ENCODE measurements at regions not wholly inside any gene's neighbourhood (a gene's known extent, or its start where the extent isn't known, plus 50 kb on each side); places are given as distances from the start of the nearest gene placed in this dataset.

DNA sequence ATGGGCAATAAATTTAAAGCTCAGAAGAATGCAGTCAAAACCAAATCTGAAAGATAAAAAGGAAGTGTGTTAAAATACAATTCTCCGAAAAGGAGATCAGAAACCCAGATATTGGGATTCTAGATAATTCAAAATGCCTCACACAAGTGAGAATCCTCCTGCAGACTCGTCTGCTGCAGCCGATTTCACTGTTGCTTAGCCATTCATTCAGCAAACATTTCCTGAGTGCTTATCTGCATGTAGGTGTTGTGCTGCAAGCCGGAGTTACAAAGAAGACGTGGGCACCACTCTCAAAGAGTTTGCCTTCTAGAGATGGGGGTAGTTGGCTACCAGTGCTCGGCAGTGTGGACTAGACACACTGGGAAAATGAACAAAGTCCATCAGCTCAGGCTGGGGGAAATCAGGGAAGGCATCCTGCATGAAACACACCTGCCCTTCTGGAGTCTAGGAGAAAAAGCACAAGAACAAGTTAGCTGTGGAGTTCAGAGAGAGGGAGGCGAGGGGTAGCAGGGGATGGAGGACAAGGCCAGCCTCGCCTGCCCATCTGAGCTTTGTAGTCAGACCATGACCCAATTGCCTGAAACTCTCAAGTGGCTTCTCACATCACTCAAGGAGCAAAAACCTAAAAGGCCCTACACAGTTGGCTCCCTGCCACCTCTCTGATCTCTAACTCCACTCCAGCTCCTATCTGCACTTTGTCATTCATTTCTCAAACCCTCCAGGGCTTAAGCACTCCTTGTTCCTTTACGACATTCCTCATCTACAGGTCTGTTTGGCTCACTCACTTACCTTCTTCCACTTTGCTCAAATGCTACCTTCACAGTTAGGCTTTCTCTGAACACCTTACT lies 310.0 kb upstream of the DDHD1 start:
- DNase-seq (ENCODE audit: low read depth in 2 of 2) = no peak

DNA sequence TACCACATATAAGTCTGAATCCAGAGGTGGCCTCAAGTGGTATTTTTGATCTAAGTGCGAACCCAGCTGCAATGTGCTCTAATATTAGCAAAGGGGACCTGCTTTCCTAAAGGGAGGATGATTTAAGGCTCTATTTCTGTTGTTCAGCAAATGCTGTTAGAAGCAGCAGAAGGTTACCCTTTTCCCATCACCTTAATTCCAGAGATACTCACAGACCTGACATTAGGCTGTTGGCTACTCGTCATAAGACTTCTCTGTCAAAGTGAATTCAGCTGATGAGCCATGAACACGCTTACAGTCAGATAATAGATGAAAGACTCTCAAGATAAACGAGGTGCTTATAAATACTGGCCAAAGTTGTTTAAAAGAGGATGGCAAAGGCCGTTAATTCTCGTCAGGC lies 308.7 kb upstream of the DDHD1 start:
- DNase-seq (ENCODE audit: low read depth in 2 of 2) = no peak

DNA sequence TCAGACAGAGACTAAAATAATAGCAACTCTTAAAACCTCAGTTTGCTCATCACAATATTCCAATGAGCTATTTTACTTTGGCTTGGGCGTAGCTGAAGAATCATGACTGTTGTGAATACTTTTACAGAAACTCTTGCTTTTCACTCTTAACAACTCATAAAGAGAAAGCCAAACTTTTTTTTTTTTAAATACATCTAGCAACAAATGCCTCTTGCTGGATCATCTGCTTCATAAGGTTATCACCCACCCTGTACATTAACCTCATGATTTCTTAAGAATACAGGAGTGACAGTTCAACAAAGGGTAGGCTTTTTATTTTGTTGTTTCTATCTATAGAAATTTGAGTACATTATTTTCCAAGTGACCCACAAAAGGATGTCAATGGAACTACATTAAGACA lies 307.4 kb upstream of the DDHD1 start:
- no peak for DNase-seq (ENCODE audit: low read depth in 2 of 2)

DNA sequence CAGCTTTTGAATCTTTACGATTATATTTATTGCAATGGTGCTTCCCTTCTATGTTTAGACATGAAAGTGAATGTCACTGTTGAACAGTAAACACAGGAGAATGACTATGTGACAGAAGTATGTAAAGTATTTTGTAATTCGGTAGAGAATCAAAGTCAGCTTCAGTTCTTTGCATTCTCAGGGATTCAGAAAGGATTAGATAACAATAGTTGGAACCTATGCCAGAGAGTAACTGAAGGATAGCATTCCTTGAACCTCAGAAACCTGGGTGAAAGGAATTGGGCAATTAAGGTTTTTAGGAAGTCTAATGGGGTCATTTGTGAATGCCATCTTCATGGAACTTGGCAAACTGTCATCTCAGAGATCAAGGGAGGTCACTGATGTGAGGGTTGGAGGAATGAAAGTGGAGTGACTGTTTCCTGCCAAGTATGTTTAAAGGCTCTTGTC lies 305.3 kb upstream of the DDHD1 start:
- DNase-seq (ENCODE audit: low read depth in 2 of 2) = no peak

DNA sequence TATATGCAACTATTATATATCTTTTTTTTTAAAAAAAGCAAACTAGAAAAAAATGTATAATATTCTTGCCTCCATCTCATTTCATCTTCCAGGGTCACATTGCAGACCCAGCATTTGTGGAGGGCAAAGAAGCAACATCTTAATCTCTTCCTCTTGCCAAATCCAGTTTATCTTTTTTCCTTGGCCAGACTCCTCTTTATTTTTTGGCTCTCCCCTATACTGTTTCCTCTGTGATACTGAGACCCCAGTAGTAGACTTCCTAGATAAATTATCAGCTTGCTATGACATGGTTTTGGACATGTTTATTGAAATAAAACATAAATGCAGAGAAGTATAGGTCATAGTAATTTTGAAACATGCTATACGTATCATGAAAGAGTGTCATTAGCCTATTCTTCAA lies 303.8 kb upstream of the DDHD1 start:
- no peak for DNase-seq (ENCODE audit: low read depth in 2 of 2)

DNA sequence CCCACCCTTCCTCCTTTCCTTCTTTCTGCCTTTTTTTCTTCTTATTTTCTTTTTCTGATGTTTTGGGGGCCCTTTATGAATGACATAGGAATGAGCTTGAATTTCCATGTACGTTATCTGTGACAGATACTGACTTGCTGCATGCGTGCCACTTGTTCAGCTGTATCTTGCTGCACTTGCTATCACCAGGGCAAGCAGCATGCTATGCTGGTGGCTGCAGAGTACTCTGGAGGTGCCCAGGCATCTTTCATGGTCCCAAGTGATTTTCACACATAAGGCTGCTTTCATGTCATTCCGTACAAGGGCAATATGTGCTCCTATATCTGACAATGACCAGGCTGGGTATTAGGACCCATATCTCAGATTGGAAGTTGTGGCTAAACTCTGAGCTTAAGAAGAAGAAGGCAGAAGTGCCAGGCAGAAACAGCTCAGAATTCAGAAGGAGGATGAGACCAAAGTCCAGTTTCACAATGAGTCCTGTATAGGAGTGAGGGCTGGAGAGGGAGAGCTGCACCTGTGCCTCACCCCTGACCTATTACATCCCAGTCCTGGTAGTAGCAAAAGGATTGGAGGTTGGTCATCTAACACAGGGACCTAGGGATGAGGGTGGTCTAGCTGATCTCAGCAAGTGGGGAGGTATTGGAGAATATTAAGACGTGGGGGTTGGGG lies 299.0 kb upstream of the DDHD1 start:
- no peak for DNase-seq (ENCODE audit: low read depth in 2 of 2)

DNA sequence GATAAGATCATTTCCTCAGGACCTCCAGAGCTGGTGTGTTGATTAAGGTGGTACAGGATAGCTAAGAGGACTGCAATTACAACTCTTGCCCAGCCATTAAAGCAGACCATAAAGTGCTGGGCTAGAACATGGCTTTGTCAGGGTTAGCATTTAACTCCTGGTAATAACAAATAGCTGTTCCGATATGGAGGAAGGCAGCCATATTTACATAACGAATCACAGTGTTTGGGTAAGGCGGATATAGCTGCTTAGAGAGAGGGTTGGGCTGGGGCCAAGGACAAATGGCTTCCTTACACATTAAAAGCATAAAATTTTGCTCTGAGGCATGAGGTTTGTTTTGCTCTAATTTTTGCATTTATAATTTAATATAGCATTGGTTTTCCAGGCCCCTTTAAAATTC lies 297.7 kb upstream of the DDHD1 start:
- no peak for DNase-seq (ENCODE audit: low read depth in 2 of 2)

DNA sequence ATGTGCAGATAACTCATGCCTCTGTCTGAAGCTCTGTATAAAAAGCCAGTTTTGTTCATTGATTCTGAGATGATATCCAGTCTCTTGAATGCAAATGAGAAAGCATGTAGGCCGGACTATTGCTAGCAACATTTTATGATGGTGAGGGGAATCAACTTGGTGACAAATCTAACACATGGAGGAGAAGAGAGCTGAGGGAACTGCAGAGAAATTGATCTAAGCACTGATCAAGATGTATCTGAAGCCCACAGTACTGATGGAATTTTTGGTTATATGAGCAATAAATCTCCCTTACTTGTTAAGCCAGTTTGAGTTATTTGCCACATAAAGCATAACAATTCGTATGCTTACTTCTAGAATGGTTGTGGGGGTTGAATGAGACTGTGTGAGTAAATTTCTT lies 295.6 kb upstream of the DDHD1 start:
- no peak for DNase-seq (ENCODE audit: low read depth in 2 of 2)

DNA sequence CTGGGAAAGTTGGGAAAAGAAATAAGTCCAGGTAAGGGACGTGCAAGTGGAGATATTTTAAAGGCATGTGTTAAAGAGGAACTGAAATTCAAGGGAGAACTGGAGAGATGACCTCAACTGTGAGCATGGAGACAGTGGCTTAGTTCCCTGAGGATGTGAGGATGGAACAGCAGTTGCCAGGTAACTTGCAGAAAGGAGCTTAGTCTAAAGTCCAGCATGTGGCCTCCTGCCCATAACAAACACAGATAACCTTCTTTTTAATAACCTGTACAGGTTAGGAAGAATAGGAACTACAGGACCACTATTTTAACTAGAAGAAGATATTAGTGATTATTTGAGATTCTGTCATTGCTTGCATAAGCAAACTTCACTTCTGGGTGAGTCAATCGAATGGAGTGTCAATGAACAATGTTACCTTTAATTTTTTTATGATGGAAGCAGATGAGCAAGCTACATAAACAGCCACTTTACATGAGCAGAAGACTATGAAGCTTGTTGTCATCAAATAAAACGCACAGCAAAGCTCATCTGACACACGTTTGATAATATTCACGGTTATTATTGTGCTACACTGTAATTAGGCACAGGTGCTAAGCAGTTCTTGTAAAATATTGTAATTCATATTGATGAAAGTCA lies 291.7 kb upstream of the DDHD1 start:
- DNase-seq (ENCODE audit: low read depth in 2 of 2) = no peak

DNA sequence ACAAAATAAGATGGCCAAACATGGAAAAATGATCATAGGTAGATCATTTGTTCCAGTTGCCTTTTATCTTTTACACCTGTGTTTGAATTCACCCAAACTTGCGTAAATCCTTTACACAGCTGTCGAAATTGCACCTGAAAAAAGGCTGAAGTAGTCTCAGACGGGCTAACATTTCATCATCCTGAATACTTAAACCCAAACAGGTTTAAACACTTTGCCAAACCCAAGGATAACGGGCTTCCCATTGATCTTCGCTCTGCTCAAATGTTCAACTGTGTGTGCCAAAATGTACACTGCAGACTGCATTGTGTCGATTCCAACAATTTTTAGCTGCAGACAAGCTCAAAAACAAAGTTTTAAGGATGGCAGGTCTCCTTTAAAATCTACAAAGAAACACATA lies 288.7 kb upstream of the DDHD1 start:
- no peak for DNase-seq (ENCODE audit: low read depth in 2 of 2)

DNA sequence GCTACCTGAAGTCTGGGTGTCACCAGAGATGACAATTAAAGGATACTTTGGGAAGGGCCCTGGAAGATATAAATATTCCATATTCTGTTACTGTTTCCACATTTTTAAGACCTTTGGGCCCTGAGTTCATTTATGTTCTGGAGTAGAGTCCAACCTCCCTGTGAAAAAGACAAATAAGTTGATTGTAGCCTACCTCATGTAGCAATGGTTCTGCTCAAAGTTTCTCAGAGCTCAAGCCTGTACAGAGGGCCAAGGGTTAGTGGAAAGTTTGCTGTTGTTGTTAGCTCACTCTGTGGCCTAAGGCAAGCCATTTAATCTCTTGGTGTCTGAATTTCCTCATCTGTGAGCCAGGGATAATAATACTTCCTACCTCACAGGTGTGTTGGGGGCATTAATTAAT lies 284.7 kb upstream of the DDHD1 start:
- no peak for DNase-seq (ENCODE audit: low read depth in 2 of 2)

DNA sequence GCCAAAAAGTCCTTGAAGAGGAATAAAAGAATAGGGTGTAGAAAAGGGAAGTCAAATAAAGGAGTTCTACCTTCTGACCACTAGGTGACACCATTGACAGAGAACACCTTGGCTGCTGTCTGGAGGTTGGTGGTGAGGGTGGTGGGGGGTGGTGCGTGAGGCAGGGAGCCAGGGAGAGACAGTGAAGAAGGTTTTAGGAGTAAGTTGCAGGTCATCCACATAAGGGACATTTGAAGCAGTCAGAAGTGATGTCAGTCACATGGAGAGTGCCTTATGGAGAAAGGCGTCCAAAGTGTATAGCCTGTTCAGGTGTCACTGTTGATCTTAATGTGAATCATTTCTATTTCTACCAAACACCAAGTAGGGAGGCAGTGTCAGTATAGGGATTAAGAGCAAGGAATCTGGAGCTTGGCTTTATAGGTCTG lies 279.3 kb upstream of the DDHD1 start:
- DNase-seq (ENCODE audit: low read depth in 2 of 2) = no peak

DNA sequence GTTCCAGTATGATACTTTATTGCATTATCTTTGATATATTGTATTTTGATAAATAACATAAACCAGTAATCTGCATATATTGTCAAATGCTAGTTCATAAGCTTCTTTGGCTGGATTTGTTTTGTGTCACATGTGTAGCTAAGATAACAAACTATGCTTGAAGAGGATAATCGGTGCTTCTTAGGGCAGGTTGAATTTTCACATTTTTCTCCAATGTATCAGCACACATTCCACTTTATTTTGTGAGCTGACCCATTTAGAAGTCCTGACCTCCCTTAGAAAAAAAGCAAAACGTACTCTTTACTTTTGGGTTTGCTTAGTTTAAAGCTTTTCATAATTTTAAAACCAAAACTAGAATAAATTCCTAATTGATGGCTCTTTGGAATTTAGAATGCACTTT lies 277.7 kb upstream of the DDHD1 start:
- DNase-seq (ENCODE audit: low read depth in 2 of 2) = no peak

DNA sequence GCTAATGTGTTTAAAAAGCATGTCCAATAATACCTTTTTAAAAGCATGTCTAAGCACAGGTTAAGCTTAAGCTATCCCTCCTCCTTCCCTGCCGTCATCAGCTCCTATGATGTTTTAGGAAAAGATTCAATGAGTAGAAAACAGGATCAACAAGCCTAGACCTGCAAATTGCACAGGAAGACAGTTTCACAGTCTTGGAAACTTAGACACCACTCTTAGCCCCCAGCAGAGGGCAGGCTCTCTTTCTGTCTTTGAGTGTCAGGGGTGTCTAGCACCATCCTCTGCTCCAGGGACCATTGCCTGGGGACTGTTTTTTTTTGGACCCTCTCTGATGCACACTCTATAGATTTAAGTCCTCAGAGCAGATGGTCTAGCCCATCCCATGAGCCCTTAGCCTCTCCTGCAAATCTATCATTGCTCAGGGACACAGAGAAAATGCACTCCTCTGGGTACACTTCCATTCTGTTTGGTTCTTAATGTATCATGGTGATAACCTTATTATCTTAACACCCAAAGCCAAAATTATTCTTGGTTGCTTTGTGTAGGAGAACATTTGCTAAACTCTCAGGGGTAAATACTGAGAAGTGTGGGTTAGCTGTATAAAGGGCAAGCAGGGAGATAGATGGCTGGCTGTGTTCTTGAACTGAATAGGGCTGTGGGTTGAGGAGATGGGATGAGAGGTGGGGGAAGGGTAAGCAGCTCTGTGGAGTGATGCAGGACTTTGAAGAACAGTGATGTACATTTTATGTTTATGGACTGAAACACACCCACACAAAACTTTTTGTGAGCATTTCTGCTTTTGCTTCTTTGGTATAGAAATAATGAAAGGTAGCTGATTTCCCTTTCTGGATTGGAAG lies 259.9 kb upstream of the DDHD1 start:
- DNase-seq (ENCODE audit: low read depth in 2 of 2) = no peak

DNA sequence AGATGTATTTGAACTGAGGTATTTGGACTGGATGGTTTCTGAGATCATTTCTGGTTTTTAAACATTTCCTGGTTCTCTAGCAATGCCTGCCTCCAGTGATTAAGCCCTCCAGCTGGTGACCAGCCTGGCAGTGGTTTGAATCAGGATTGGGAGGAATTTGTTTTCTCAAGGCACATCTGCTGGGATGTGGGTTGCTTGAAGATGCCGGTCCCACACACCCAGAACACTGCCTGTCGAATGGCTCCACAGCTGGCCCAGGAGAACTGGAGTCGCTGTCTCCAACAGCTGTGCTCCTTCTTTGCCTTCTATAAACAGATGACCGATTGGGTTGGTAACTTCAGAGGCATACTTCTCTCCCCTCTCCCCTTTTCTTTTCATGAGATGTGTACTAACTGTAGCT lies 258.0 kb upstream of the DDHD1 start:
- DNase-seq (ENCODE audit: low read depth in 2 of 2) = no peak

DNA sequence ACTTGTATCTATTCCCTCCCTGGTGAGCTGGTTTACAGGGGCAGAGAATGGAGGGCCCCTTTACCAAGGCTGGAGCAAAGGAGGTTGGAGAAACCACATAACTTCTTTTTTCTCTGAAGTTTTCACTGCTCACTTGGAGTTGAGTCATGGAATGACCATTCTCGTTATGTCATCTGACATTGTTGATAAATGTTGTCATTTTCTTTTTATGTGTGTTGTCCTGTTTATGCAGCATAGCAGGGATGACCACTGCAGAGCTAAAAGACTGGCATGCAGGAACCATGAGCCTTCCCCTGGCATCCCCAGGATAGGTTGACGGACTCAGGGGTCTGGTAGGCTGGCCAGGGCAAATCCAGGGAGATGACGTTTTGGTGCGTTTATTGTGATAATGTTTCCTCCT lies 256.8 kb upstream of the DDHD1 start:
- no peak for DNase-seq (ENCODE audit: low read depth in 2 of 2)

DNA sequence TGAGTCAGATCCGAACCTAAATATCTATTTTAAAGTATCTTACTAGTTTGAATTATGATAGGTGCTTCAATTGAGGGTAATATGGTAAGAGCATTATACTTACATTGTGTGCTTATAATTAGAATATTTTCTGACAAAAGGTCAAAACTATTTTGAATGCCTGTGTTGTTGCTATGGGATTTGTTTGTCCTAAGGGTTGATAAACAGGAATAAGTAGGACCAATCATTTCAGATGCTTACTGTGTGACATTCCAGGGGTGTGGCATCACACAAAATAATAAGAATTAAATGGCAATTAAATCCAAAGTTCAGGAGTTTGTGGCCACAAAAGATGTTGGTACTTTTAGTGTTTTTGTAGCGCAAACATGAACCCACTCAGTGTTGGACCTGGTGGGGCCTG lies 256.2 kb upstream of the DDHD1 start:
- no peak for DNase-seq (ENCODE audit: low read depth in 2 of 2)

DNA sequence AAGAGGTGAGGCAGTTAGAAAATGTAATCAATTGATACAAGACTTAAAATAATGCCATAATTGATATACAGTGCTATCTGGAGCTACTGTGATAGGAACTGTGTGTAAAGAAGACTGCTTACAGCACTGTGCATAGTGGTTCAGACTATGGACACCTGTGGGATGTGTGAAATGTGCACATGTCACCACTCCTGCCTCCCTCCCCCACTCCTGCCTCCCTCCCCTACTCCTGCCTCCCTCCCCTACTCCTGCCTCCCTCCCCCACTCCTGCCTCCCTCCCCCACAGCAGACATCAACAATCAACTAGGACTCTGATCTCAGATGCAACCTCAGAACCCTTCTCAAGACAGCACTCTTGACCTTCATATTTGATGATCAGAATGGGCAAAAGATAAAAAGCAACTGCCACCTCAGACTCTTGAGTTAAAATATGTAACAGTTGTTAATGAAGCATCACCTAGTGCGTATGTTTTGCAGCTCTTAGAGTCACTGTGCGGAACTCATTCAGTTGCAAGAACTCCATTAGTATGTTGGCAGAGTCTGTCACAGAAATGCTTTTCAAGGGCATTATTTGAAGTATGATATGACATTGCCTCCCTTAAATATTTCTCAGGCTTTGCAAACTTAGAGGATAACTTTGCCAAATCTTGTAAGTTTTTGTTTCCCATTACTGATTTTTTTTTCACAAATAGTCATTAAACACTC lies 255.2 kb upstream of the DDHD1 start:
- no peak for DNase-seq (ENCODE audit: low read depth in 2 of 2)

DNA sequence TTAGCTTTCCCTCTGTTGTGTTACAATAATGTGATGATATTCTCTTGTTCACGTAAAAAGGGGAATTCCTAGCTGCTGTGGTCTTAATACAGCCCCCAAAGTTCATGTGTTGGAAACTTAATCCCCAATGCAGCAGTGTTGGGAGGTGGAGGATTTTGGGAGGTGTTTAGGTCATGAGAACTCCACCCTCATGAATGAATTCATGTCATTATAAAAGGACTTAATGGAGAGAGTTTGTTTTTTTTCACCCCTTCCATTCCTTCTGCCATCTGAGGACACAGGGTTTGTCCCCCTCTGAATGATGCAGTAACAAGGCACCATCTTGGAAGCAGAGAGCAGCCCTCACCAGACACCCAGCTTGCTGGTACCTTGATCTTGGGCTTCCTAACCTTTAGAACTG lies 253.4 kb upstream of the DDHD1 start:
- DNase-seq (ENCODE audit: low read depth in 2 of 2) = no peak

DNA sequence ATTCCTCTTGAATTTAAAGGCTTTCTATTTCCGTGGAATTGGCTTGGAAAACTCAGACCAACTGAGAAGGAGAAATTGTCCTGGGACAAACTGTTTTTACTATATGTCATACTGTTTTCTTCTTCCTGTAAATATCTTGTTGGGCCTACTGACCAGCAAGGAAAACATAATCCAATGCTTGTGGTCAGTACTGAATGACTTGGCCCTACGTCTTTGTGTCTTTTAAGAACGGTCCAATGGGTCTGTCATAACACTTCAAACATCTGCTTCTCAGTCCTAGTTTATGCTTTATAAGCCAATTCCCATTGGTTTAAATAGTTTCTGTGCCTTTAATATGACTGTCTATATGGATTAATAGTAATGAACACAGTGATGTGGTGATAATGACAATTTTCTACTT lies 248.5 kb upstream of the DDHD1 start:
- DNase-seq (ENCODE audit: low read depth in 2 of 2) = no peak

DNA sequence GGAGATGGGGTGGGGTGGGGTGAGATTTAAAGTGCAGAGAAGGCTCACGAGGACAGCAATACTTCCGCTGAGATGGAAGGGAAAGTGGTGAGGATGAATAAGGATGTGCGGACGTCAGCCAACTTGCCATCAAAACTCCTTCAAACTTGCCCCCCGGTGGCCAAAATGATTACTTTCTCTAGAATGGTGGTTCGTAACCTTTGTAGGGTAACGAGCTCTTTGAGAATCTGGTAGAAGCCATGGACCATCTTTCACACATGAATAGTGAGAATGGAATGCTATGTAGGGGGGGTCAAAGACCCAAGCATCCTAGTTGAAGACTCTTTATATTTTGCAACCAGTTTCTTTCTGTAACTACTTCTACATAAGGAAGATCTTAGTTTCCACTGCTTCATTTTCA lies 245.9 kb upstream of the DDHD1 start:
- no peak for DNase-seq (ENCODE audit: low read depth in 2 of 2)

Data from stimulated activated CD4-positive, alpha-beta T cell treated with anti-CD3 and anti-CD28 coated beads, Interleukin-12 subunit alpha, Interleukin-12 subunit beta, amount 100 ng/mL, for 24 hours (primary cell).